ENCODE measurements at regions not wholly inside any gene's neighbourhood (a gene's known extent, or its start where the extent isn't known, plus 50 kb on each side); places are given as distances from the start of the nearest gene placed in this dataset.

GRCh38 chr12:30263434-30263833, 432.2 kb downstream of the IPO8 start:
- Mint-ChIP-seq H3K4me3 (no peak overlapping the region), H3K36me3 (ENCODE audit: low read depth) (no peaks in the 10 kb centered on the region), H3K27ac (no peak overlapping the region), H3K27me3 (ENCODE audit: low read depth, poor library complexity) (peaks cover 5% of the 10 kb centered on the region), H3K4me1 (no peaks in the 10 kb centered on the region), H3K9me3 (peaks cover 15% of the 10 kb centered on the region)
- no peak for TF ChIP-seq CTCF (IDR thresholded peaks at IDR 0.05)
- DNase-seq: no peak

- TF ChIP-seq CTCF (IDR thresholded peaks at IDR 0.05): no peak
Measured at GRCh38 chr12:30257618-30258017, 438.1 kb downstream of the IPO8 start.

GRCh38 chr12:30251546-30251945, 444.1 kb downstream of the IPO8 start:
- DNase-seq: no peak
- H3K9me3 Mint-ChIP-seq: no peaks in the 10 kb centered on the region
- peak overlapping the region; percentile 68 for H3K27ac Mint-ChIP-seq
- no peaks in the 10 kb centered on the region for H3K36me3 Mint-ChIP-seq (ENCODE audit: low read depth)
- no peak overlapping the region for H3K4me3 Mint-ChIP-seq
- peaks cover 6% of the 10 kb centered on the region for H3K27me3 Mint-ChIP-seq (ENCODE audit: low read depth, poor library complexity)
- peaks cover 10% of the 10 kb centered on the region for H3K4me1 Mint-ChIP-seq
- TF ChIP-seq CTCF (IDR thresholded peaks at IDR 0.05): no peak

More at GRCh38 chr12:30257618-30258017, 438.1 kb downstream of the IPO8 start:
- Mint-ChIP-seq H3K9me3 (no peaks in the 10 kb centered on the region), H3K27ac (no peak overlapping the region), H3K4me3 (no peak overlapping the region), H3K36me3 (ENCODE audit: low read depth) (no peaks in the 10 kb centered on the region), H3K27me3 (ENCODE audit: low read depth, poor library complexity) (peaks cover 6% of the 10 kb centered on the region), H3K4me1 (no peaks in the 10 kb centered on the region)
- DNase-seq: no peak

GRCh38 chr12:30243426-30243825, 452.2 kb downstream of the IPO8 start:
- Mint-ChIP-seq H3K4me1 (no peaks in the 10 kb centered on the region), H3K27ac (no peak overlapping the region), H3K9me3 (no peaks in the 10 kb centered on the region), H3K36me3 (ENCODE audit: low read depth) (no peaks in the 10 kb centered on the region), H3K4me3 (no peak overlapping the region), H3K27me3 (ENCODE audit: low read depth, poor library complexity) (no peaks in the 10 kb centered on the region)
- TF ChIP-seq CTCF (IDR thresholded peaks at IDR 0.05): no peak
- no peak for DNase-seq

GRCh38 chr12:30219047-30219446, 435.3 kb upstream of the TMTC1 start:
- no peak for TF ChIP-seq CTCF (IDR thresholded peaks at IDR 0.05)
- H3K4me1 Mint-ChIP-seq: peaks cover 4% of the 10 kb centered on the region
- no peaks in the 10 kb centered on the region for H3K27me3 Mint-ChIP-seq (ENCODE audit: low read depth, poor library complexity)
- DNase-seq: no peak
- no peak overlapping the region for H3K4me3 Mint-ChIP-seq
- no peaks in the 10 kb centered on the region for H3K9me3 Mint-ChIP-seq
- no peak overlapping the region for H3K27ac Mint-ChIP-seq
- no peaks in the 10 kb centered on the region for H3K36me3 Mint-ChIP-seq (ENCODE audit: low read depth)

- H3K4me3 Mint-ChIP-seq: no peak overlapping the region
- TF ChIP-seq CTCF (IDR thresholded peaks at IDR 0.05): no peak
- no peaks in the 10 kb centered on the region for H3K9me3 Mint-ChIP-seq
- H3K36me3 Mint-ChIP-seq (ENCODE audit: low read depth): no peaks in the 10 kb centered on the region
- peaks cover 14% of the 10 kb centered on the region for H3K4me1 Mint-ChIP-seq
- no peak for DNase-seq
- no peak overlapping the region for H3K27ac Mint-ChIP-seq
- H3K27me3 Mint-ChIP-seq (ENCODE audit: low read depth, poor library complexity): no peaks in the 10 kb centered on the region
Measured at GRCh38 chr12:30218073-30218472, 434.3 kb upstream of the TMTC1 start.

All from nephron progenitor cell (in vitro differentiated cells).